ENCODE measurements at regions not wholly inside any gene's neighbourhood (a gene's known extent, or its start where the extent isn't known, plus 50 kb on each side); places are given as distances from the start of the nearest gene placed in this dataset.
"Not testable (repeated sequence)": the region's sequence is repeated elsewhere in the genome, so short reads cannot be mapped to it uniquely, and the experiment has no call there.

DNA sequence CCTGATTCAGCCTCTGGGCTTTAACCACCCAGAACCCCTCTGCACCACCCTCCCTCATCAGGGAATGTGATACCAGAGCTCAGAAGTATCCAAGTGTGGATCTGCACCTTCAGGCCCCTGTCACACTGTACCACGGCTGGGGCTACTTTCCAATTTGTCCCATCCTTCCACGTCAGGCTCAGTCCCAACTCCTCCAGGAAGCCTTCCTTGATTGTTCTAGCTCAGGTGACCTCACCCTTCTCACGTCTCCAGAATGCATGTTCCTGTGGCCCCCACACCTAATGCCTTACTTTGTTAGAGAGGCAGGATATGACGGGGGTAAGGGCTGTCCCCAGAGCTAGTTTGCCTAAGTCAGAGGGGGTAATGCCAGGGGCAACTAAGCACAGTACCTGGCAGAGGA is 134.3 kb downstream of the TFCP2L1 start:
- in situ Hi-C loops (cut with MboI; ENCODE audit: low pct_unique_long_range_greater_than_20kb, low sequenced_read_pairs, unreplicated experiment): no loop called here
- TF ChIP-seq, protein P1, sequence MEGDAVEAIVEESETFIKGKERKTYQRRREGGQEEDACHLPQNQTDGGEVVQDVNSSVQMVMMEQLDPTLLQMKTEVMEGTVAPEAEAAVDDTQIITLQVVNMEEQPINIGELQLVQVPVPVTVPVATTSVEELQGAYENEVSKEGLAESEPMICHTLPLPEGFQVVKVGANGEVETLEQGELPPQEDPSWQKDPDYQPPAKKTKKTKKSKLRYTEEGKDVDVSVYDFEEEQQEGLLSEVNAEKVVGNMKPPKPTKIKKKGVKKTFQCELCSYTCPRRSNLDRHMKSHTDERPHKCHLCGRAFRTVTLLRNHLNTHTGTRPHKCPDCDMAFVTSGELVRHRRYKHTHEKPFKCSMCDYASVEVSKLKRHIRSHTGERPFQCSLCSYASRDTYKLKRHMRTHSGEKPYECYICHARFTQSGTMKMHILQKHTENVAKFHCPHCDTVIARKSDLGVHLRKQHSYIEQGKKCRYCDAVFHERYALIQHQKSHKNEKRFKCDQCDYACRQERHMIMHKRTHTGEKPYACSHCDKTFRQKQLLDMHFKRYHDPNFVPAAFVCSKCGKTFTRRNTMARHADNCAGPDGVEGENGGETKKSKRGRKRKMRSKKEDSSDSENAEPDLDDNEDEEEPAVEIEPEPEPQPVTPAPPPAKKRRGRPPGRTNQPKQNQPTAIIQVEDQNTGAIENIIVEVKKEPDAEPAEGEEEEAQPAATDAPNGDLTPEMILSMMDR (IDR thresholded peaks at IDR 0.05; ENCODE audit: extremely low read depth, insufficient read depth, missing control alignments): no peak
- DNase-seq (ENCODE audit: low spot score): no peak

GRCh38 chr2:121151311-121152109 is 133.5 kb downstream of the TFCP2L1 start:
- DNase-seq (ENCODE audit: low spot score): no peak
- TF ChIP-seq, protein P1 (IDR thresholded peaks at IDR 0.05; ENCODE audit: extremely low read depth, insufficient read depth, missing control alignments): no peak
- in situ Hi-C loops (cut with MboI; ENCODE audit: low pct_unique_long_range_greater_than_20kb, low sequenced_read_pairs, unreplicated experiment): no loop called here

DNA sequence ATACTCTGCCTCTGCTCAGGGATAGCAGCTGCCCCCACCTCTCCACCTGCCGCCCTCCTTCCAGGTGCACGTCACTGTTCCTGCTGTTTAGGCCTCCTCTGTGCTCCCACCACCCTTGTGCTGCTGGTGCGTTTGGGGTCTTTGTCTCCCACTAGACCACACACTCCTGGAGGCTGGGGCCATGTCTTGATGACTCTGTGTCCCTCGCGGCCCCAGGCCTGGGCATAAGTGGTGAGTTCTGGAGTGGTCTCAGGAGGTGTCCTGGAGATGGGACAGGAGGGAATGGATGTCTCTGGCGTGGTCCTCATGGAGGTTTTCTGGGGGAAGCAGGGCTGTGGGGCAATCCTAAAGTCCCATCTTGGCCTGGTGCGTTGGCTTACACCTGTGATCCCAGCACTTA is 132.1 kb downstream of the TFCP2L1 start:
- TF ChIP-seq, protein P1 (IDR thresholded peaks at IDR 0.05; ENCODE audit: extremely low read depth, insufficient read depth, missing control alignments): no peak
- in situ Hi-C loops (cut with MboI; ENCODE audit: low pct_unique_long_range_greater_than_20kb, low sequenced_read_pairs, unreplicated experiment): no loop called here
- DNase-seq (ENCODE audit: low spot score): no peak

DNA sequence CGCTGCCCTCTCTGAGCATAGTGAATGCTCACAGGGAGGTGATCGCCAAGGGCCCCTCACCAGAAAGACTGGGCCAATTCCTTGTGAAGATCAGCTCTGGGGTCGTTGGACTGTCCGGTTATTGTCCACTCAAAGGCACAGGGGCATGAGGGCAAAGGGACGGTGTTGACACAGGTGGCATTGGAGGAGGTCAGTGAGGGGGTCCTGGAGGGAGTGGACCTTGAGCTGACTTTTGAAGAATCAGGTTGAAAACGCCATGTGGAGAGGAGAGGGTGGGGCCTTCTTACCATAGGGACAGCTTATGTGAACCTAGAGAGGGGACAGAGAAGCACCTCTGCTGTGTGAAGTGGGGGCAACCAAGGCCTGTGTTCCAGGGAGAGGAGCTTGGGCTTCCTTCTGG is 131.5 kb downstream of the TFCP2L1 start:
- no peak for DNase-seq (ENCODE audit: low spot score)
- in situ Hi-C loops (cut with MboI; ENCODE audit: low pct_unique_long_range_greater_than_20kb, low sequenced_read_pairs, unreplicated experiment): no loop called here
- TF ChIP-seq, protein P1 (IDR thresholded peaks at IDR 0.05; ENCODE audit: extremely low read depth, insufficient read depth, missing control alignments): no peak

DNA sequence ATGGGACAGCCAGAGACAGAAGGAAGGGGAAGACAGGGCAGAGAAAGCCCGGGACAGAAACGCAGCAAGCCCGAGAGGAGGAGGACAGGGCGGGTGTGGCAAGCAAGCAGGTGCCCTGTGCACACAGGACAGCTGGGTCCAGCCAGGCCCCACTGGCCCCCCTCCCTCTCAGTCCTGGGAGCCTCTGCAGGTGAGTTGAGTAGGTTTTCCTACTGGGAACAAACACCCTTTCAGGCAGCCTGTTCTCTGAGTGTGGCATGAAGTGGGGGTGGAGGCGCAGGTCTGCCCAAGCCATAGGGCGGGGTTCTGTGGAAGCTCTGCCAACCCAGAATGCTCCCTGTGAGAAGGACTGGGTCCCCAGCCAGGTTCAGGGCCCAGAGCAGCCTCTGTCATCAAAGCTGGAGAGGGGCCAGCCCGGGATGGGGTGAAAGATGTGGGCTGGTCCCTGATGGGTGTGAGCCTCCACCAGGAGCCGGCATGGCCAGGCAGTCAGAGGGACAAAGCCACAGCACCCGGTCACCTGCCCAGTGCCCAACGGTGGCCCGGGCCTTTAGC is 129.4 kb downstream of the TFCP2L1 start:
- TF ChIP-seq, protein P1 (IDR thresholded peaks at IDR 0.05; ENCODE audit: extremely low read depth, insufficient read depth, missing control alignments): no peak
- DNase-seq (ENCODE audit: low spot score): no peak
- in situ Hi-C loops (cut with MboI; ENCODE audit: low pct_unique_long_range_greater_than_20kb, low sequenced_read_pairs, unreplicated experiment): no loop called here

GRCh38 chr2:121157481-121157880 is 127.5 kb downstream of the TFCP2L1 start:
- DNase-seq (ENCODE audit: low spot score); in situ Hi-C loops (cut with MboI; ENCODE audit: low pct_unique_long_range_greater_than_20kb, low sequenced_read_pairs, unreplicated experiment): not testable (repeated sequence)

DNA sequence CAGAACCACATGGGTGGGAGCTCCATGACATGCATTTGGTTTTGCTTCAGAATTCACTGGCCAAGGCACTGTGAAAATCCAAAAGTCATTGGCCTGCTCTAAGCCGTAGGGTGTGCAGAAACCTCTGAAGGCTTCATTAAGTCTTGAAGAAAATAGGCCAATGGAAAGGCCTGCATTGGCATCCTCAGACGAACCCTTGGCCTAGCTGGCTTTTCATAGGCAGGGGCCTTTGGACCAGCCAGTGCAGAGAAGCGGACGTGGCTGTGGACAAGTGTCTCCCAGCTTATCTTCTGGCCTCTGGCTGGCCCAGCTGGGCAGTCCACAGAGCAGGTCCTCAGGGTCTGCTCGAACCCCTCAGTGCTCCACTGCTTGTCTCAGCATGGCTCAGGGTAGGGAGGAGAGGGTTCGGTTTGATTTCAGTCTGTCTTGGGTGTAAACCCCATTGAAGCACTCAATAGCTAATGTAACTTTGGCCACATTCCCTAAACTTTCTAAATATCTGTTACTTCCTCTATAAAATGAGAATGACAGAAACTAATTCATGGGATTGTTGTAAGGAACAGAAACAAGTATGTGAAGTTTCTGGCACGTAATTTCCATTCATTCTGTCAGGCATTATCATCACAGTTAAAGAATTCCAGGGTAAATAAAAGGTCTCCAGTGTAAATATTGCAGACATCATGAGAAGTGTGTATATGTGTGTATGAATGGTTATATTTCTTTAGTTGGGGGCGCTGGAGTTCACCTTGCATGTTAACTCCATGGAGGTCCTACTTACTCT is 125.5 kb downstream of the TFCP2L1 start:
- no peak for DNase-seq (ENCODE audit: low spot score)
- TF ChIP-seq, protein P1 (IDR thresholded peaks at IDR 0.05; ENCODE audit: extremely low read depth, insufficient read depth, missing control alignments): no peak
- in situ Hi-C loops (cut with MboI; ENCODE audit: low pct_unique_long_range_greater_than_20kb, low sequenced_read_pairs, unreplicated experiment): no loop called here
